Stomach smooth muscle (tissue), 2 donors: ENCODE measurements at regions not wholly inside any gene's neighbourhood (a gene's known extent, or its start where the extent isn't known, plus 50 kb on each side); places are given as distances from the start of the nearest gene placed in this dataset.

Experiments used
- H3K27ac ChIP-seq: one replicate; pipeline ENCODE4 v1.7.0; 2013; ENCODE audit warnings: mild to moderate bottlenecking, low read length, inconsistent platforms
- H3K27me3 ChIP-seq, 2 donors: one replicate each; pipeline ENCODE4 v1.7.0; 2013; ENCODE audit warnings: low read length in 2 of 2; ENCODE audit not compliant: insufficient read depth in 2 of 2, control insufficient read depth in 1 of 2
- H3K36me3 ChIP-seq, 2 donors: one replicate each; pipeline ENCODE4 v1.7.0; 2013; ENCODE audit warnings: low read length in 2 of 2; ENCODE audit not compliant: control insufficient read depth in 2 of 2, insufficient read depth in 2 of 2
- H3K4me1 ChIP-seq: one replicate; pipeline ENCODE4 v1.7.0; 2013; ENCODE audit warnings: low read length; ENCODE audit not compliant: control insufficient read depth, insufficient read depth
- H3K4me3 ChIP-seq, 2 donors: one replicate each; pipeline ENCODE4 v1.7.0; 2013; ENCODE audit warnings: low read length in 2 of 2
- H3K9ac ChIP-seq, 2 donors: one replicate each; pipeline ENCODE4 v1.7.0; 2013; ENCODE audit warnings: low read length in 2 of 2, mild to moderate bottlenecking in 1 of 2
- H3K9me3 ChIP-seq, 2 donors: one replicate each; pipeline ENCODE4 v1.7.0; 2013; ENCODE audit warnings: low read length in 2 of 2; ENCODE audit not compliant: control insufficient read depth in 2 of 2
- donor health status: healthy.
- donor health status: Pancreatic carcinoma.

- Histone ChIP-seq H3K36me3 (no peaks in the 10 kb centered on the region), H3K4me1 (no peaks in the 10 kb centered on the region), H3K27ac (no peak overlapping the region), H3K9me3 (no peaks in the 10 kb centered on the region), H3K4me3 (no peak overlapping the region), H3K27me3 (no peaks in the 10 kb centered on the region), H3K9ac (no peak overlapping the region)
Measured at GRCh38 chr5:118726891-118727290, 261.5 kb downstream of the DTWD2 start.

- no peak overlapping the region for H3K4me3 ChIP-seq
- H3K27me3 ChIP-seq = no peaks in the 10 kb centered on the region
- no peaks in the 10 kb centered on the region for H3K36me3 ChIP-seq
- no peak overlapping the region for H3K9ac ChIP-seq
- H3K4me1 ChIP-seq = no peaks in the 10 kb centered on the region
- H3K27ac ChIP-seq = no peak overlapping the region
- peaks cover 0 to 4% of the 10 kb centered on the region in 2 donors for H3K9me3 ChIP-seq
Measured at GRCh38 chr5:118723021-118723338, 265.4 kb downstream of the DTWD2 start.

GRCh38 chr5:118722122-118723020, 266.0 kb downstream of the DTWD2 start:
- H3K36me3 ChIP-seq = no peaks in the 10 kb centered on the region
- no peak overlapping the region for H3K9ac ChIP-seq
- H3K27me3 ChIP-seq = no peaks in the 10 kb centered on the region
- no peaks in the 10 kb centered on the region for H3K4me1 ChIP-seq
- no peak overlapping the region for H3K27ac ChIP-seq
- H3K9me3 ChIP-seq = peaks cover 0 to 4% of the 10 kb centered on the region in 2 donors
- H3K4me3 ChIP-seq = no peak overlapping the region

GRCh38 chr5:118711727-118712126, 276.6 kb downstream of the DTWD2 start:
- no peak overlapping the region for H3K9ac ChIP-seq
- no peak overlapping the region for H3K4me3 ChIP-seq
- no peaks in the 10 kb centered on the region for H3K27me3 ChIP-seq
- H3K9me3 ChIP-seq = peaks cover 0 to 11% of the 10 kb centered on the region in 2 donors
- no peaks in the 10 kb centered on the region for H3K4me1 ChIP-seq
- no peak overlapping the region for H3K27ac ChIP-seq
- no peaks in the 10 kb centered on the region for H3K36me3 ChIP-seq

GRCh38 chr5:118705959-118706667, 282.2 kb downstream of the DTWD2 start:
- Histone ChIP-seq H3K4me3 (no peak overlapping the region), H3K9ac (no peak overlapping the region), H3K9me3 (peaks cover 0 to 9% of the 10 kb centered on the region in 2 donors), H3K4me1 (no peaks in the 10 kb centered on the region), H3K27ac (no peak overlapping the region), H3K27me3 (no peaks in the 10 kb centered on the region), H3K36me3 (no peaks in the 10 kb centered on the region)

- Histone ChIP-seq H3K9ac (no peak overlapping the region), H3K27ac (no peak overlapping the region), H3K4me3 (no peak overlapping the region), H3K36me3 (no peaks in the 10 kb centered on the region), H3K4me1 (no peaks in the 10 kb centered on the region), H3K27me3 (no peaks in the 10 kb centered on the region), H3K9me3 (peaks cover 0 to 9% of the 10 kb centered on the region in 2 donors)
Measured at GRCh38 chr5:118703241-118703640, 285.1 kb downstream of the DTWD2 start.

GRCh38 chr5:118701791-118702190, 286.6 kb downstream of the DTWD2 start:
- Histone ChIP-seq H3K9ac (no peak overlapping the region), H3K36me3 (no peaks in the 10 kb centered on the region), H3K27ac (no peak overlapping the region), H3K4me3 (no peak overlapping the region), H3K4me1 (no peaks in the 10 kb centered on the region), H3K9me3 (peaks cover 0 to 9% of the 10 kb centered on the region in 2 donors), H3K27me3 (no peaks in the 10 kb centered on the region)

GRCh38 chr5:118700510-118700909, 287.8 kb downstream of the DTWD2 start:
- H3K36me3 ChIP-seq = no peaks in the 10 kb centered on the region
- H3K4me1 ChIP-seq = no peaks in the 10 kb centered on the region
- H3K9me3 ChIP-seq = peaks cover 0 to 9% of the 10 kb centered on the region in 2 donors
- no peak overlapping the region for H3K27ac ChIP-seq
- no peak overlapping the region for H3K9ac ChIP-seq
- H3K27me3 ChIP-seq = no peaks in the 10 kb centered on the region
- no peak overlapping the region for H3K4me3 ChIP-seq

GRCh38 chr5:118698774-118699173, 289.6 kb downstream of the DTWD2 start:
- no peaks in the 10 kb centered on the region for H3K36me3 ChIP-seq
- H3K27ac ChIP-seq = no peak overlapping the region
- no peaks in the 10 kb centered on the region for H3K27me3 ChIP-seq
- H3K9me3 ChIP-seq = peaks cover 0 to 9% of the 10 kb centered on the region in 2 donors
- H3K4me1 ChIP-seq = no peaks in the 10 kb centered on the region
- H3K9ac ChIP-seq = no peak overlapping the region
- no peak overlapping the region for H3K4me3 ChIP-seq

GRCh38 chr5:118696076-118696475, 292.3 kb downstream of the DTWD2 start:
- no peaks in the 10 kb centered on the region for H3K9me3 ChIP-seq
- H3K36me3 ChIP-seq = no peaks in the 10 kb centered on the region
- no peak overlapping the region for H3K27ac ChIP-seq
- no peaks in the 10 kb centered on the region for H3K27me3 ChIP-seq
- no peaks in the 10 kb centered on the region for H3K4me1 ChIP-seq
- no peak overlapping the region for H3K4me3 ChIP-seq
- H3K9ac ChIP-seq = no peak overlapping the region
